LNCAP (cell line): ENCODE measurements at regions not wholly inside any gene's neighbourhood (a gene's known extent, or its start where the extent isn't known, plus 50 kb on each side); places are given as distances from the start of the nearest gene placed in this dataset.

Source experiments
- TF ChIP-seq, protein P1 (sequence below): fragments of 450-650 bp; IDR thresholded peaks from 2 replicates; pipeline ENCODE4 v1.5.1; 2017; ENCODE audit warnings: mild to moderate bottlenecking

DNA sequence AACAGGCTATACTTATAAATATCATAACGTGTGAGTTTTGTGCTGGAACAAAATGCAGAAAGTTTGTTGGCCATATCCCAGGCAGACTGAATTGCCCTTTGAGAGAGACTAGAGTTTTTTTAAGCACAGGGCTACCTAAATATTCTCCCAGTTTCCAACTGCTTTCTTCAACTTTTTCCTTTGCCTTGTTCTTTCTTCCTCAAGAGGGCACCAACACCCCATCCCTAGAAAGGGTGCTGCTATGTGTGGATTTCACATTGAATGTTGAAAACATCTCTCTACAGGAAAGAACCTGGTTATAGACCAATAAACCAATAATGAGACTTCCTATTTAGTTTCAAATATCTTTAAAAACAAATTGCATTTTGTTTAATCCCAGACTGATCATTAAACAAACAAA, 87.9 kb downstream of the ICOS start:
- TF ChIP-seq, protein P1, sequence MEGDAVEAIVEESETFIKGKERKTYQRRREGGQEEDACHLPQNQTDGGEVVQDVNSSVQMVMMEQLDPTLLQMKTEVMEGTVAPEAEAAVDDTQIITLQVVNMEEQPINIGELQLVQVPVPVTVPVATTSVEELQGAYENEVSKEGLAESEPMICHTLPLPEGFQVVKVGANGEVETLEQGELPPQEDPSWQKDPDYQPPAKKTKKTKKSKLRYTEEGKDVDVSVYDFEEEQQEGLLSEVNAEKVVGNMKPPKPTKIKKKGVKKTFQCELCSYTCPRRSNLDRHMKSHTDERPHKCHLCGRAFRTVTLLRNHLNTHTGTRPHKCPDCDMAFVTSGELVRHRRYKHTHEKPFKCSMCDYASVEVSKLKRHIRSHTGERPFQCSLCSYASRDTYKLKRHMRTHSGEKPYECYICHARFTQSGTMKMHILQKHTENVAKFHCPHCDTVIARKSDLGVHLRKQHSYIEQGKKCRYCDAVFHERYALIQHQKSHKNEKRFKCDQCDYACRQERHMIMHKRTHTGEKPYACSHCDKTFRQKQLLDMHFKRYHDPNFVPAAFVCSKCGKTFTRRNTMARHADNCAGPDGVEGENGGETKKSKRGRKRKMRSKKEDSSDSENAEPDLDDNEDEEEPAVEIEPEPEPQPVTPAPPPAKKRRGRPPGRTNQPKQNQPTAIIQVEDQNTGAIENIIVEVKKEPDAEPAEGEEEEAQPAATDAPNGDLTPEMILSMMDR, result peak; percentile 71; the same call in 1 of the 2 replicates

DNA sequence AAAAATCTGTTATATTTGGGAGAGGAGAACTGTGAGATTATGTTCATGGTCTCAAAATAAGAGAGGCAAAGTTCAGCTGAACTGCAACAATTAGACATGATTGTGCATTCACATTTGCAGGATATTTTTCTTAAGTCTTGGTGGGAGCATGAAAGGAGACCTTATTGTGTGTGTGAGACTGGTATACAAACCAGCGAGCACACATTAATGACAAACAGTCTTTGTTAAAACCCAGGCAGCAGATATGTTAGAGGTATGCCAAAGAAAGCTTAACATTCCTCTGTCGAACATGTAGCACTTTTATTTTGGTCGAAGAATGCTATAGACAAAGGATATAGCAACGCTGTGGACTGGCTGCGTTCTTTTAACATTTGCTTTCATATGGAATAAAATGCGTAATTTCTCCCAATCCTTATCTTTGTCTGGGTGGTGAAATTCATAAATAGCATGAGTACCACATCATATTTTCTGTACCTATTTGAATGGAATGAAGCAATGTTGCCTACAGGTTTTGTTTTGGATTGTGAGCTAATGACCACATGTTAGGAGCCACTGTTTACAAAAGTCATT, 88.4 kb downstream of the ICOS start:
- TF ChIP-seq, protein P1, result no peak

DNA sequence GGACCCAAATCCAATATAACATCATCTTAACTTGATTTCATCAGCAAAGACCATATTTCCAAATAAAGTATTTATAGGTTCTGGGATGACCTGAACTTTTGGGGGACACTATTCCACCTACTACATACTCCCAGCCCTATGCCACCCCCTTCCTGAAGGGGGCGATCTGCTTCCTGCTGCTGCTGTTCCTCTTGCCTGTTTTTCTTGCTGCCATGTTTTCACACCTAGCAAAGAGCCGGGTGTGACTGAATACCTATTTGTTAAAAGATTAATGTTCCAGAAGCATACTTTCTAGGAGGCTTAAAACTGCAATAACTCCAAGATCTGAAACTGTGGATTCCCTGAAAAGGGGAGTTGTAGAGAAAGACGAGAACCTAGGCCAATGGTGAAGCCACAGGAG, 89.7 kb downstream of the ICOS start:
- TF ChIP-seq, protein P1, result peak; percentile 34; the same call in 1 of the 2 replicates

DNA sequence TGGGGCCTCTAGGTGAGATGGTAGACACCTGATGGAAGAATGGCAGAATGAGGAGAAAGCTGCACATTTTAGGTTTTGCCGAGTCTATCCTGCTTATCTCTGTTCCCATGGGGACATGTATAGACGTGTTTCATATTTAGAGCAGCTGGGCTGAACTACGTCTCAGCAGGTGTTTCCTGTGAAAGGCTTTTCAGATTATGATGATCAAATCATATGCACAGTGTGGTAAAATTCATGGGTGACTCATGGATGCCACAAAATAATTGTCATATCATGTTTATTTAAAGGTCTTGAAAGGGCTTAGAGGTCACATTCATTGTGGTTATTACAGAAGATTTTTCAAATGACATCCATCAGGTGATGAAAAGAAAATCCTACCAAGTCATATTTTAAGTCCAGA, 90.5 kb downstream of the ICOS start:
- TF ChIP-seq, protein P1, result no peak

DNA sequence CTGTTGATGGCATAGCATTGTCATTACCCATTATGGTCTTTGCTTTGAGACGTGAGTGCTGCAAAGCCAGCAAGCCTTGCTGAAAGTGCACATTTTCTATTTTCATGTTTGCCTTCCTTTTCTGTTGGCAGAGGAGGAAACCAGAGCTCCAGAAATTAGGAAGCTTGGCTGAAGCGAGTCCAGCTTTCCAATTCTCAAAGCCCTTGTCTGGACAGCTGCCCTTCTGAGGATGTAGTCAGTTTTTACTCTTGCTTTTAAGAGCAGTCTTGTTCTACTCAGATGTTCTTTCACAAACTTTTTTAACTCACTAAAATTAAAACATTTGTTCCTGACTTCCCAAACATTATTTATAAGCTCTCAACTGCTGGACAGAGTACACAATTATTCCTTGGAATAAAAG, 93.8 kb downstream of the ICOS start:
- TF ChIP-seq, protein P1, result no peak

DNA sequence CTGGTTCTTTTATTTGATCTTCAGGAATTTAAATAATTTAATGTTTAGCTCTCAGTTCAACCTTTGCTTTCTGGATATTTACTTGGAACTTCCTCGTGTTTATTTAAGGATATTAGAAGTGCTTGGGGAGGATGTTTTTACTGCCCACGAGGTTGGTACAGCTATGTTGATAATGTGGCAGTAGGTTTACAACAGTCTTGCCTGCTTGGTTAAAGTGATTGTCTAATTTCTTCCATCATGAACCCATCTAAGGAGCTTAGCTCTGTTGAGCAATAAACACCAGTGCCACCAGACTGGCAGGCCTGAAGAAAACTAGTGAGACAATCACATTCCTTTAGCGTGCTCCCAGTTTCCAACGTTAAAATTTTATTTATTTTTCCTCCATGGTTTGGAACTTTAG, 94.5 kb downstream of the ICOS start:
- TF ChIP-seq, protein P1, result no peak

DNA sequence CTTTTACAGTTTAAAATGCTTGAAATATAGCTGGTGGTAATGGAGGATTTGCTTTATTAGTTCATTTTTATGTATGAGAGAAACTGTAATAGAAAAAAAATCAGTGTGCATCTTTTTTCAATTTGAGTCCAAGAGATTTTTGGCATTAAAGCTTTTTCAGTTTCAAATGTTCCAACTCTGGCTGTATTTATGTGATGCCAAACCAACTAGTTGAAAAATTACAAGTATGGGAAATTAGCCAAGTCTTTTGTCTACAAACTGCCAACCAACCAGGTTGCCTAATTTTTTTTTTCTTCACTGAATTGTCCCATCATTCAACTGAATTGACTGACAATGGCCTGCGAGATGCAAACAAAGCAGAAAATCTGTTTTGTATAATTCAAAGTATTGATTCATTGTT, 95.7 kb downstream of the ICOS start:
- TF ChIP-seq, protein P1, result no peak
